Ecto neural progenitor cell (in vitro differentiated cells): ENCODE measurements at regions not wholly inside any gene's neighbourhood (a gene's known extent, or its start where the extent isn't known, plus 50 kb on each side); places are given as distances from the start of the nearest gene placed in this dataset.

Source experiments
- DNase-seq: peaks from one replicate; pipeline ENCODE4 v3.0.0-alpha.2; 2018; ENCODE audit warnings: low spot score

GRCh38 chr6:139917951-139918630 is 543.6 kb upstream of the CITED2 start:
- DNase-seq, result no peak

GRCh38 chr6:139914910-139915309 is 540.5 kb upstream of the CITED2 start:
- DNase-seq, result no peak

GRCh38 chr6:139912735-139913400 is 538.4 kb upstream of the CITED2 start:
- no peak for DNase-seq

- DNase-seq, result no peak
Observed at GRCh38 chr6:139909992-139910391, 535.5 kb upstream of the CITED2 start.

- DNase-seq, result no peak
Observed at GRCh38 chr6:139905404-139906052, 531.1 kb upstream of the CITED2 start.

- DNase-seq, result no peak
Observed at GRCh38 chr6:139904568-139904967, 530.1 kb upstream of the CITED2 start.

- DNase-seq, result no peak
Observed at GRCh38 chr6:139904158-139904533, 529.7 kb upstream of the CITED2 start.

- no peak for DNase-seq
Observed at GRCh38 chr6:139903411-139904157, 529.1 kb upstream of the CITED2 start.

GRCh38 chr6:139895205-139895793 is 520.9 kb upstream of the CITED2 start:
- DNase-seq, result no peak

GRCh38 chr6:139894271-139894670 is 519.8 kb upstream of the CITED2 start:
- no peak for DNase-seq

GRCh38 chr6:139891471-139891870 is 517.0 kb upstream of the CITED2 start:
- no peak for DNase-seq

GRCh38 chr6:139888681-139889122 is 514.3 kb upstream of the CITED2 start:
- peak; percentile 82 for DNase-seq

GRCh38 chr6:139887275-139887674 is 512.8 kb upstream of the CITED2 start:
- DNase-seq, result no peak

- DNase-seq, result no peak
Observed at GRCh38 chr6:139886396-139886795, 511.9 kb upstream of the CITED2 start.

- DNase-seq, result no peak
Observed at GRCh38 chr6:139885909-139886308, 511.5 kb upstream of the CITED2 start.

- DNase-seq, result no peak
Observed at GRCh38 chr6:139883776-139884175, 509.3 kb upstream of the CITED2 start.

GRCh38 chr6:139882977-139883728 is 508.7 kb upstream of the CITED2 start:
- DNase-seq, result no peak

GRCh38 chr6:139882234-139882633 is 507.8 kb upstream of the CITED2 start:
- DNase-seq, result no peak

GRCh38 chr6:139881728-139882211 is 507.3 kb upstream of the CITED2 start:
- peak; percentile 53 for DNase-seq

- no peak for DNase-seq
Observed at GRCh38 chr6:139881236-139881635, 506.8 kb upstream of the CITED2 start.

- no peak for DNase-seq
Observed at GRCh38 chr6:139879823-139880356, 505.4 kb upstream of the CITED2 start.
